Pancreas (tissue), 10 donors: ENCODE measurements at regions not wholly inside any gene's neighbourhood (a gene's known extent, or its start where the extent isn't known, plus 50 kb on each side); places are given as distances from the start of the nearest gene placed in this dataset.
"Not testable (repeated sequence)": the region's sequence is repeated elsewhere in the genome, so short reads cannot be mapped to it uniquely, and the experiment has no call there.

Source experiments
- ATAC-seq, 4 donors: fragments of 200-7000 bp; cut with Tn5 transposase; one replicate each; pipeline versions ENCODE4 v1.8.0 to v1.9.1; 2020; ENCODE audit warnings: mild to moderate bottlenecking in 4 of 4, moderate library complexity in 4 of 4
- DNase-seq, 6 donors: peaks; one replicate each; pipeline ENCODE4 v3.0.0-alpha.2; 2020
- FAIRE-seq: peaks from 2 replicates; lab custom pipeline; 2012; peaks lifted over from hg19 to GRCh38; lab: Jason Lieb, UNC
- H3K27ac ChIP-seq, 4 donors: fragments of 200-600 bp; sonication (generic); 1 replicate in 3 of 4; 2 replicates in 1 of 4; pipeline versions ENCODE4 v1.5.0 to v1.8.0; 2020
- H3K27me3 ChIP-seq, 4 donors: fragments of 200-600 bp; one replicate each; pipeline ENCODE4 v1.8.0; 2021
- H3K36me3 ChIP-seq, 3 donors: fragments of 200-600 bp; sonication (generic) in 1 of 3; one replicate each; pipeline versions ENCODE4 v1.5.0 to v1.8.0; 2020 to 2021
- H3K4me1 ChIP-seq, 3 donors: fragments of 200-600 bp; one replicate each; pipeline ENCODE4 v1.8.0; 2021
- H3K4me3 ChIP-seq, 4 donors: fragments of 200-600 bp; sonication (generic) in 2 of 4; one replicate each; pipeline versions ENCODE4 v1.5.0 to v1.8.0; 2020 to 2021
- H3K9me3 ChIP-seq, 4 donors: fragments of 200-600 bp; one replicate each; pipeline ENCODE4 v1.8.0; 2021
- WGBS, 2 donors: extraction: QIAGEN DNeasy Blood & Tissue Kit; methylation state at CpG; one replicate each; pipeline ENCODE4 v1.1.7; 2013; 5-methylcytosine and 5-hydroxymethylcytosine counted together
- intact Hi-C, 3 donors: fragments of 100-400 bp; cut with DNase I; formaldehyde crosslinking; loops; one replicate each; pipeline versions ENCODE4 v1.11.1 to v1.14.2; 2022
- TF ChIP-seq, protein P1 (sequence below), 4 donors: fragments of 200-600 bp; sonication (generic) in 3 of 4; IDR thresholded peaks; one replicate each; pipeline versions ENCODE4 v1.5.0 to v1.8.0; 2021; ENCODE audit warnings: antibody characterized with exemption in 4 of 4
- donor health status: healthy with polysubstance abuse.
- donor health status: DM: no; HTN: no; CAD: no; lungs with moderate emphysema.
- donor health status: DM: no; HTN: no; CAD: no.
- donor health status: control.
- donor health status: control.
- donor health status: Bipolar disorder and iron deficiency.
- donor health status: DM: yes; HTN: yes; CAD: no.
- donor health status: DM: no; HTN: no; CAD: no.
- donor health status: DM: no; HTN: no; CAD: no.
- donor health status: DM: yes; HTN: yes; CAD: no.

DNA sequence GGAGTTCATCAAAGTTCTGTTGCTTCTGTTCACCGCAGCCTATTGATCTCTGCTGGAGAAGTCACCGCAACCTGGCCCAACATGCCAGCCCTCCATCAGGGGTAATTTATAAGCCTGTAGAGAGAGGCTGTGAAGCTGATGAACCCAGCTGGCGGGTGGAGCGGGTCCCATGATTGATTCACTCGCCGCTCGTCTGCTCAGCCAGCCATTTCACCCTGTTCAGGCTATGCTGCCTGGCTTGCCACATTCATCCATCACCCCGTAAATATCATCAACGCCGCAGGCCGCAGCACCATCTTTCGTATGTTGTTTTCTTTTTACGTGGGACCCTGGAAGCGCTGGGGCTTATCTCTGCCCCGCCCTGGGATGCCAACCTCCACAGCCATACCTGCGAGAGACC lies 116.7 kb upstream of the OPCML start:
- DNase-seq (no peak), FAIRE-seq (no peak), ATAC-seq (no peak)
- Histone ChIP-seq H3K4me3 (no peak overlapping the region), H3K4me1 (no peaks in the 10 kb centered on the region), H3K27me3 (no peaks in the 10 kb centered on the region), H3K36me3 (no peaks in the 10 kb centered on the region), H3K9me3 (no peaks in the 10 kb centered on the region), H3K27ac (no peak overlapping the region)
- intact Hi-C loops = no loop called here
- WGBS, 2 donors = 77 to 85% methylated on average over 16 of the region's 16 CpGs
- TF ChIP-seq, protein P1, sequence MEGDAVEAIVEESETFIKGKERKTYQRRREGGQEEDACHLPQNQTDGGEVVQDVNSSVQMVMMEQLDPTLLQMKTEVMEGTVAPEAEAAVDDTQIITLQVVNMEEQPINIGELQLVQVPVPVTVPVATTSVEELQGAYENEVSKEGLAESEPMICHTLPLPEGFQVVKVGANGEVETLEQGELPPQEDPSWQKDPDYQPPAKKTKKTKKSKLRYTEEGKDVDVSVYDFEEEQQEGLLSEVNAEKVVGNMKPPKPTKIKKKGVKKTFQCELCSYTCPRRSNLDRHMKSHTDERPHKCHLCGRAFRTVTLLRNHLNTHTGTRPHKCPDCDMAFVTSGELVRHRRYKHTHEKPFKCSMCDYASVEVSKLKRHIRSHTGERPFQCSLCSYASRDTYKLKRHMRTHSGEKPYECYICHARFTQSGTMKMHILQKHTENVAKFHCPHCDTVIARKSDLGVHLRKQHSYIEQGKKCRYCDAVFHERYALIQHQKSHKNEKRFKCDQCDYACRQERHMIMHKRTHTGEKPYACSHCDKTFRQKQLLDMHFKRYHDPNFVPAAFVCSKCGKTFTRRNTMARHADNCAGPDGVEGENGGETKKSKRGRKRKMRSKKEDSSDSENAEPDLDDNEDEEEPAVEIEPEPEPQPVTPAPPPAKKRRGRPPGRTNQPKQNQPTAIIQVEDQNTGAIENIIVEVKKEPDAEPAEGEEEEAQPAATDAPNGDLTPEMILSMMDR (IDR thresholded peaks at IDR 0.05) = no peak

GRCh38 chr11:133639408-133639807 lies 107.1 kb upstream of the OPCML start:
- TF ChIP-seq, protein P1 (IDR thresholded peaks at IDR 0.05) = no peak
- FAIRE-seq = no peak
- no peak for ATAC-seq
- H3K9me3 ChIP-seq = no peaks in the 10 kb centered on the region
- H3K27me3 ChIP-seq = peaks cover 0 to 2% (median 0%) of the 10 kb centered on the region in 4 donors
- 26 to 28% methylated on average over 2 of the region's 2 CpGs for WGBS, 2 donors
- H3K27ac ChIP-seq = no peak overlapping the region
- DNase-seq = no peak
- intact Hi-C loops = no loop called here
- no peaks in the 10 kb centered on the region for H3K4me1 ChIP-seq
- H3K4me3 ChIP-seq = no peak overlapping the region
- no peaks in the 10 kb centered on the region for H3K36me3 ChIP-seq

GRCh38 chr11:133638921-133639320 lies 106.6 kb upstream of the OPCML start:
- H3K9me3 ChIP-seq = no peaks in the 10 kb centered on the region
- H3K4me3 ChIP-seq = no peak overlapping the region
- intact Hi-C loops = no loop called here
- H3K36me3 ChIP-seq = no peaks in the 10 kb centered on the region
- H3K4me1 ChIP-seq = no peaks in the 10 kb centered on the region
- no peak overlapping the region for H3K27ac ChIP-seq
- ATAC-seq = no peak
- WGBS, 2 donors = 76 to 94% methylated on average over 5 of the region's 5 CpGs
- peaks cover 0 to 2% (median 0%) of the 10 kb centered on the region in 4 donors for H3K27me3 ChIP-seq
- no peak for DNase-seq
- no peak for FAIRE-seq
- TF ChIP-seq, protein P1 (IDR thresholded peaks at IDR 0.05) = no peak

GRCh38 chr11:133636711-133637355 lies 104.5 kb upstream of the OPCML start:
- Histone ChIP-seq H3K27ac (no peak overlapping the region), H3K4me3 (no peak overlapping the region), H3K27me3 (peaks cover 0 to 2% (median 0%) of the 10 kb centered on the region in 4 donors), H3K36me3 (no peaks in the 10 kb centered on the region), H3K4me1 (no peaks in the 10 kb centered on the region), H3K9me3 (no peaks in the 10 kb centered on the region)
- WGBS, 2 donors = 15 to 17% methylated on average over 18 of the region's 18 CpGs
- TF ChIP-seq, protein P1 (IDR thresholded peaks at IDR 0.05) = no peak
- DNase-seq = no peak
- no peak for ATAC-seq
- no peak for FAIRE-seq
- intact Hi-C loops = no loop called here

DNA sequence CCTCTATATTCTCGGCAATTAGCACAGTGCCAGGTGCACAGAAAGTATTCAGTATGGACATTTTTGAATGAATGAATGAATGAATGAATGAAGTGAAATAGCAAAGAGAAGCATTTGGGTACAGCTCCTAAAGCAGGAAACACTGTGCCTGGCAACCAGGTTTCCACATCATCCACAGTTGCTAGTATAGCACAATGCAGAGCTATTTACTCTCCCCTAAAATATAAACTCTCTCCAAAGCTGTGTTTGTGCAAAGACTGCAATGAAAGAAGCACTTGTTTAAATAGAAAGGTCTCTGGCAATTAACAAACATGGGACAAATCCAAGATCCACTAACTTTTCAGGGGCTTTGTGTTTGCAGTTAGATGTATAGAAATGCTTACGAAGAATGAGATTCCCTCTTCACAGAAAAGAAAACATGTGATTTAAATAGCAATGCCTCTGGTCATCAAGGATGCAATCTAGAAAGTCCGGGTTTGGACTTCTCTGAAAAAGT lies 103.0 kb upstream of the OPCML start:
- H3K27me3 ChIP-seq = peaks cover 0 to 2% (median 0%) of the 10 kb centered on the region in 4 donors
- 32 to 50% methylated on average over 3 of the region's 3 CpGs for WGBS, 2 donors
- FAIRE-seq = no peak
- no peak overlapping the region for H3K27ac ChIP-seq
- no peaks in the 10 kb centered on the region for H3K36me3 ChIP-seq
- H3K4me3 ChIP-seq = no peak overlapping the region
- no peaks in the 10 kb centered on the region for H3K9me3 ChIP-seq
- intact Hi-C loops = no loop called here
- TF ChIP-seq, protein P1 (IDR thresholded peaks at IDR 0.05) = no peak
- no peaks in the 10 kb centered on the region for H3K4me1 ChIP-seq
- DNase-seq = no peak
- no peak for ATAC-seq

GRCh38 chr11:133628371-133628770 lies 96.1 kb upstream of the OPCML start:
- ATAC-seq, H3K4me3 ChIP-seq, H3K4me1 ChIP-seq, H3K27ac ChIP-seq, DNase-seq, H3K36me3 ChIP-seq, intact Hi-C loops, FAIRE-seq, H3K27me3 ChIP-seq, H3K9me3 ChIP-seq: not testable (repeated sequence)
- 25% methylated on average over 8 to 10 of the region's 11 CpGs for WGBS, 2 donors
